GM18511 (cell line): ENCODE measurements at regions not wholly inside any gene's neighbourhood (a gene's known extent, or its start where the extent isn't known, plus 50 kb on each side); places are given as distances from the start of the nearest gene placed in this dataset.

ENCODE experiments used
- ATAC-seq: cut with Tn5 transposase; IDR thresholded peaks from one replicate; pipeline ENCODE4 v1.9.1; 2021; ENCODE audit warnings: mild to moderate bottlenecking, moderate library complexity; ENCODE audit not compliant: unreplicated experiment

DNA sequence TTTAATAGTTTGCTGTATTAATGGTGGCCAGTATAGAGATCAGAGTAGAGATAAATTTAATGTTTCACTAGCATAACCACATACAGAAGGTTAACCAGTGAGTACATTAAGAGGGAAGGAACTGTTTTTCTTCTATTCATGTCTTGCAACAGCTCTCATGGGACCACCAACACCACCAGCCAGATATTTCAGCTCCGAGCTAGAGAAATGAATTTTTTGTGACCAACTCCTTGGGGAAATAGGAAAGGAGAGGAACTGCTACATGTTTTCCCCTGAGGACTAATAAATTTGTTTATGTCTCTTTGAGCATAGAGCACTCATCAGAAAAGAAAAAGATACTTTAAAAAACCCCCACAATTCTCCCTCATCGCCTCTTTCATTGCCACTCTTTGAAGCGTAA is 247.5 kb downstream of the MBNL1 start:
- ATAC-seq: no peak

DNA sequence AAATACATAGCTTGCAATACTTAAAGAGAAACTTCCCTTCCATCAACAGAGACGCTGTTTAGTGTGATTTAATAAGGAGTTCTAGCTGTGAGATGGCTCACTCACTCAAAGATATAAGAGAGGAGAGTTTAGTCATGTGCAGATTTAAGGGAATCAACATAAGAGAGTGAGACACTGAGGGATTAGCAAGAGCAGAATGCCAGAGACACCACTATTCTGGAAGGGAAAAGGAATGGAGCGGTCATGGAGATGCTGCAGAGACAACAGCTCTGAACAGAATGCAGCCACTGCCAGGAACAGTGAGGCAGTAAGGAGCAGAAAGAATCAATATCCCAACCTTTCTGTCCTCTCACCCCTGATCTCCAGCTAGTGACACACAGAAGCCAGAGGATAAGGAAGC is 248.8 kb downstream of the MBNL1 start:
- ATAC-seq: no peak

DNA sequence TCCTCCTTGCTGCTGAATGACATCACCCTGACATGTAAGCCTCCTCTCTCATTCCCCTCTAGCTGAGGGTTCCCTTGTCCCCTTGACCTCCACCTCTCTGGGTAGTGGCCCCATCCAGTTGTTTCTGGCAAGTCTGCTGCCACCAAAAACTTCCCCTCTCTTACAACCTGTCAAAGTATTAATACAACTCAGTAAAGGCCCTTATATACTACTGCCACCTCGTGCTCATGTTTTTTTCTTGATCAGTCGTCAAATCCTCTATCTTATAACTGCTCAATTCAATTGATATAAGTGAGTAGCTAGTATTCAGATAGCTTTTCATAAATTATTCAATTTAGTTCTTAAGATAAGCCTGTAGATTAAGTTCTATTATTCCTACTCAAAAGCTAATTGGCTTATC is 249.6 kb downstream of the MBNL1 start:
- ATAC-seq: no peak

DNA sequence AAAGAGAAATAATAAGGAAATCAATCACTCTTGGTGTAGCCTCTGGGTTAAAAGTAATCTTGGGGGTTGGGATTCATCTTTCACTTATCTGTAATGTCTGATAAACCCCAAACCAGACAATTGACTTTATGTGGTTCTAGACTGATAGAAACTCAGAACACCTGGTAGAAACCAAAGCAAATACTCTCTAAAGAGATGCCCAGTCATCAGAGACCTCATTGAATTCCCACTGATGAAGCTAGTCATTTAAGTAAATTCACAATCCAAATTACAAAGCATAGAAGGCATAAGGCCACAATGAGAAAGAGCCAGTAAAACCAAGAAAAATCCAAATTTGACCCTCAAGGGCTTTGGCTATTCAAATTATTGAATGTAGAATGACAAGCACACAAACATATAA is 250.6 kb downstream of the MBNL1 start:
- peak; percentile 67 for ATAC-seq

DNA sequence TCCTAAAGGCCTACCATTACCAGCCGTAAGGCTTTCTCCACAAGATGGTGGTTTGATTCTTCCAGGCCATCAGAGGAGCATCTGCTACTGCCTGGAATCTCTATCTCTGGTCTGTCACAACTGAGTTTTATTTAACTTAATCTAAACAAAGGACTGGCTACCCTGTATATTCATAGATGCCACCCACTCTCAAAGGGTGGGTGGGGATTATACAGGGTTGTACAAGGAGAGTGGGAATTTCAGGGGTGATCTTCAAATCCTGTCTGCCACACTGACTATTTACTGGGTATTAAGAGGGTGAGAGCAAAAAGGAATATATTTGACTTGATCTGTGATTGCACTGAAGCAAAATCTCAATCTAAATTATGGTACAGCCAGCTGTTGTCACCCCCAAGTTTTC is 253.3 kb downstream of the MBNL1 start:
- no peak for ATAC-seq

DNA sequence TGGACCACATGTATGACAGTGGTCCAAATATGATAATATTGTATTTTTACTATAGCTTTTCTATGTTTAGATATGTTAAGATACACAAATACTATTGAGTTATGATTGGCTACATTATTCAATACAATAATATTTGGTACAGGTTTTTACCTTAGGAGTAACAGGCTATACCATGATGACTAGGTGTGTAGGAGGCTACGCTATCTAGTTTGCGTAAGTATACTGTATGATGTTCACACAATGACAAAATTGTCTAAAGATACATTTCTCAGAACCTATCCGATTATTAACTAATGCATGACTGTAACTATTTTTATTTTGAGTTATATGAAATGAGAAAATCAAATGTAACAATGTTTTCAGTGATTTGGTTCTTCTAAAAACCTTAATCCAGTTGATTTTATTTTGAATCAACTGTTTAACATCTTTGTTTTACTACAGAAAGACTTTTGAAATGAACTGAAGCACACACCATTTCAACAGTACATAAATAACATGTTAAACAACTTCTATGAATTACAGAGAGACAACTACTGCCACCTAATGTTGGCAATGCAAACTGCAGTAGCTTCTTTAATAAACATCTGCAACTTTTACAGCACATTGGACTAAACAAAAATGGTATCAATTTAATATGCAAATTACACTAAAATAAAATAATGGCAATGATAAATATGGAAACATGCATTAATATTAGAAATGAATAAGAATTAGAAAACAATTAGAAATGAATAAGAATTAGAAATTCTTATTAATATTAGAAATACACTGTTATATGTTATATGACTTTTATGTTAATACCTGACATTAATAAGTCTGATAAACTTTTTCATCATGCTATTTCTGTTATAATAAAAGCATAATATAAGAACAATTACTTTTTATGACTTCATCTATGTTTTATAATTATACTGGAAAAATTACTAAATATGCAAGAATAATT is 255.7 kb downstream of the MBNL1 start:
- ATAC-seq: peak; percentile 66

DNA sequence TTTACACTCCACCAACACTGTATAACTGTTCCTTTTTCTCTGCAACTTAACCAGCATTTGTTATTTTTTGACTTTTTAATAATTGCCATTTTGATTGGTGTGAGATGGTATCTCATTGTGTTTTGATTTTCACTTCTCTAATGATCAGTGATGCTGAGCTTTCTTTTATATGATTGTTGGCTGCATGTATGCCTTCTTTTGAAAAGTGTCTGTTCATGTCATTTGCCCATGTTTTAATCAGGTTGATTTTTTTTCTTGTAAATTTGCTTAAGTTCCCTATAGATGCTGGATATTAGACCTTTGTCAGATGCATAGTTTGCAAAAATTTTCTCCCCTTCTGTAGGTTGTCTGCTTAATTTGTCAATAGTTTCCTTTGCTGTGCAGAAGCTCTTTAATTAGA is 263.0 kb downstream of the MBNL1 start:
- ATAC-seq: no peak

DNA sequence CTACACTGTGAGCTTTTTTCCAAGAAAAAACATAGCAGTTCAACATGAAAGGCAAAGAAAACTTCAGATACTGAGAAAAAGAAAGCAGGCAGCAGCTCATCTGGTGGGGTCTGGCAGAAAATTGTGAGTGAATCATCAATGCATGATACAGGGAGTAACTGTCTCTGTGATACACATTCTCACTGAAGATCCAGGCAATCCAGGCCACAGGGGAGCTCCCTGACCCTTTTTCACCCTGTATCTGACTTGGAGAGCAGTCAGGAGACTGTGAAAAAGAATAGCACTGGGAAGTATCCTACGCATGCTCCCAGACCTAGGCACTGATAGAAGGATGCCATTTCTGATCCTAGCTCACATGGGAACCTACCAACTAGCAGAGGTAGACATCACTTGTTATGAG is 269.8 kb downstream of the MBNL1 start:
- no peak for ATAC-seq

DNA sequence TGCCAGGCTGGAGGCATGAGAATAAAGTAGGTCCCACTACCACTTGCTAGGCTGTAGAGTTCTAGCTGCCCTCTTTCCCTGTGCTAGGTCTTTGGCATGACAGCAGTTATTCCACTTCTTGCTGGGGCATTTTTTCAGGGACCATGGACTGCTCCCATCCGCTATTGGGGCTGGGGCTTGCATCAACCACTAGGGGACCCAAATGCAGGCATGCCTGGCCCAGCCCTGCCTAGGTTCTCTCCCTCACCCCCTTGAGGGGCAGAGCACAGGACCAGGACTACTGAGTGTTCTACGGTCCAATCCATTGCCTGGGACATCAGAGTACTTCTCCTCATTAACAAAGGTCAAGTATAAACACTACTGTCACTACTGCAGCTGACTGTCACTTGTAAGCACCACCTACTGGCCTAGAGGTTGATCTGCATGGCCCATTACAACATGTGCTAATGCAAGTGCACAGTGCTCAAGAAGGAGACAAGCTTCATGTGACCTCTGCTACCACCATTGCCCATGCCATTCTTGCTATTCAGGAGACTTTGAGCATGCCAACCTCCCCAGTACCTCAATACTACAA is 270.5 kb downstream of the MBNL1 start:
- no peak for ATAC-seq

DNA sequence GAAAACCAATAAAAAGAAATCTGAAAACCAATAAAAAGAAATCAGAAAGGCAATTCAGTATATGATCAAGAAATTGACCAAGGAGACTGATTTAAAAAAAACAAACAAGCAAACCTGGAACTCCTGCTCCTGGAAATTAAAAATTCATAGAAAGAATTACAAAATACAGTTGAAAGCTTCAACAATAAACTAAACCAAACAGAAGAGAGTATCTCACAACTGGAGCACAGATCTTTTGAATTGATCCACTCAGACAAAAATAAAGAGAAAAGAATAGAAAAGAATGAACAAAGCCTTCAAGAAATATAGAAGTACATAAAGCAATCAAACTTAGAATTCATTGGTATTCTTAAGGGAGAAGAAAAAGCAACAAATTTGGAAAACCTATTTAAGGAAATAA is 271.4 kb downstream of the MBNL1 start:
- ATAC-seq: no peak

DNA sequence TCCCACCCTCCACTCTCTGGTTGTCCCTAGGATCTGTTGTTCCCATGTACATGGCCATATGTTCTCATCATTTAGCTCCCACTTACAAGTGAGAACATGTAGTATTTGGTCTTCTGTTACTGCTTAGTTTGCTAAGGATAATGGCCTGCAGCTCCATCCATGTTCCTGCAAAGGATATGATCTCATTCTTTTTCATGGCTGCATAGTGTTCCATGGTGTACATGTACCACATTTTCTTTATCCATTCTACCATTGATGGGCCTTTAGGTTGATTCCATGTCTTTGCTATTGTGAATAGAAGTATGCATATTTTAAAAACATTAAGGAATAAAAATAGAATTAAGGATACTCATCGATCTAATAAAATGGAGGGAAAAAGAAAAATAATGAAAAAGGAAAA is 278.4 kb downstream of the MBNL1 start:
- no peak for ATAC-seq

DNA sequence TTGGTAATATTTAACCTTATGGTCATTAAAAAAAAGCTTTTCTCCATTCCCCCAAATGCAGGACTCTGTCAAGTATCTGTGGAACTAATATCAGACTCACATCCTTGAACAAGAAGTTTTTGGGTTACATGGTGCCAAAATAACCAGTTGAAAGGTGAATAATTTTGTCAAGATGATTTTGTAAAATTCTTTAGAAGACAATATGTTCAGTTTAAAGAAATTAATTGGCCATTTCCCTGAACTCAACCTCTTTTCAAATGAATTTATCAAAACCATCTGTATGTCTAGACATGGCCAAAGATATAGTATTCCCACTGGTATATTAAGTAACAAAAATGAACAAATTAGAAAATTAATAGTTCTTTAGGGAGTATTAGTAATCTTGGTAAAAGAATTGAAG is 280.5 kb downstream of the MBNL1 start:
- no peak for ATAC-seq

DNA sequence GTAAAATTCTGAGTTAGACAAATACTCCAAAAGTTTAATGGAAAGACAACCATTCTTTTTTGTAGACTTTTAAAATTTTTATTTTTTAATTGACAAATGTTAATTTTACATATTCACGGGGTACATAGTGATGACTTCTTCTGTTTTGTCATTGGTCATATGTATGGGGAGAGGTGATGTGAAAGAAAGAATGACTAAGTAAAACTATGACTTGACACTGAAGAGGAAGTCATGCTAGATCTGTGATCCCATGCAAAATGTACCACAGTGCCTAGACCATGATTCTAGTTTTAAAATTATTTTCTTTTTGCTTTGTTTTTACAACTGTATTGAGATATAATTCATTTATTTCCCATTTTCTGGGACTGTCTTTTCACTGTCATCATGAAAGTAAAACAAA is 281.6 kb downstream of the MBNL1 start:
- ATAC-seq: peak; percentile 64

DNA sequence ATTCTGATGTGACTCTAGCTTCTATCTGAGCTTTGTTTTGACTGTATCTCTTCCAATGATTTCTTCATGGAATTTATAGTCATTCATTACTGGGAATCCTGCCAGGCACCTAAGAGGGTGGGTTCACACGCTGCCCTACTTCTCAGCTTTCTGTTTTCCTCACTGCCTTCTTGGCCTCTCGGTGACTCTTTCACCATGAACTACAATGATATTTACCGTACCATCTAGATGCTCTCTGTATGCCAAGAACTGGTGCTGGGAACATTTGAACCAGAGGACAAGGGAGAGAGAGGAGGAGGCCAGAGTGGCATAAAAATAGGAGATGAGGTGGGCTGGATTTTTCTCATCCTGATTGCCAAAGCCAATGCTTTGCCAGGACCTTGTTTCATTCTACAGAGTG is 280.0 kb upstream of the P2RY1 start:
- ATAC-seq: no peak

DNA sequence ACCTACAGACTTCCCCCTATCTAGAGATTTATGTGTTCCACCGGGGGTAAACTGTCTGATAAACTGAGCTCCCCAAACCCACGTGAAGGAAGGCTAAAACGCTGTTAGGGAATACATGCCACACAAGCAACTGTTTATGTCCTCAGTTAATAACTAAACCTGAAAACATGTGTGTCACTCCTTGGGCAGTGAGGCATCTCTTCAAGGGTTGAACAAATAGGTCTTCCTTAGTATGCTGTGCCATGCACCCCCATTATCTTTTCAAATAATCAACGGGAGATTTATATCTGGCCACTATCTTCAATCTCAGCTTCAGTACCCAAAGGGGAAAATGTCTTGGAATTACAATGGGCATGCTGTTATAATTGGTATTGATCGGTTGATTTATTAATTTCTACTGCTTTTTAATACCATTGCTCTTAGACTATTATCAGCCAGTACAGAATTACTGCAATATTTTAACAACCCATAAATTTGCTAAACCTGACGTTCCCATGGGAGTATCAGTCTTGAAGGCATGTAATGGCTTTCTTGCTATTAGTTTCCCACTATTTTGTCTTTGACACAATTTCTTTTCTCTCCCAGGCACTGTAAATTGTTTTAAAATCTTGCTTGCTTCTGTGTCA is 279.2 kb upstream of the P2RY1 start:
- ATAC-seq: no peak

DNA sequence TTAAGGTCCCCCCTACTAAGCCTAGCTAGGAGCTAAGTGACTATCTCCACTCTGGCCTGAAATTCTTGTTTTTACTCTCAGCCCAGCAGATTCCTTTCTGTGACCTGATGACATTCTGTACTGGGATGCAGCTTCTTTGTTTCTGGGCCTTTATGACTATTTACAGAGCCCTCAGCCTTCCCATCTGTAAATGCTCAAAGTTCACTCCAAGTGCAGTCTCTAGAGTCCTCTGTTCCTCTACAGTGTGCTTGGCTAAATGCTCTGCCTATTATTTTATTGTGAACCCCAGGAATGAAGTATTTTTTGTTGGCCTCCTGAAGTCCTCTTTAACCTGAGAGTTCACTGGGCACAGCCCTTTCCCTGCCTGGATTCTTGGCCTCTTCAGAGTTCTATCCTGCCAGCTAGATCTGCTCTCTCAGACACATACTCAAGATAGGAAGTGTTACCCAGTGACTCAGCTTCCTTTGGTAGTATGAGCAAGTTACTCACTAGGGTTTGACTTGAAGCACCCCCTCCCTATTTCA is 278.1 kb upstream of the P2RY1 start:
- ATAC-seq: peak; percentile 85

DNA sequence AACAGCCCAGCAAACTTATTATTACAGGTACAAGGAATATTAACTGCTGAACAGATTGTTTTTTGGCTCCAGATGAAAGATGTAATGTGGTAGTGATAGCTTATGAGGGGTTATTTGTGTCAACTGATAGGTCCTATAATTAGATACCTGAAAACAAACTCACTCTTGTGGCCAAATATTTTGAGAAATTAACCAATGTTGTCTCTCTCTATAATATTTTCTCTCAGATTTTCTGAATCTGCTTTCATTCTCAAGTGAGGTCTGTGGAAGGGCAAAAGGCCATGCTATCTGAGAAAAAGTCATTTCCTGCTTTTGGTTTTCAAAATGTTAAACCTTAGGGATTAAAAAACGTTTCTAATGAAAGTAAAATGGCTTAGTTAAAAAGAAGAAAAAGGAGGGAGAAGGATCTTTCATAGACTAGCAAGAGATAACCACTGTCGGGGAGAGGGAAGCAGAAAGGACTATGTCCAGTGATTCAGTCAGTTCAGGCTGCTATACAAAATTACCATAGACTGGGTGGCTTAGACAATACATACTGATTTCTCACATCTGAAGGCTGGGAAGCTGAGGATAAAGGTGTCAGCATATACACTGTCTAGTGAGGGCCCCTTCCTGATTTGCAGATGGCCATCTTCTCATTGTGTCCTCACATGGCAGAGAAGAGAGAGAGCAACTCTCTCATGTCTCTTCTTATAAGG is 277.5 kb upstream of the P2RY1 start:
- ATAC-seq: peak; percentile 82

DNA sequence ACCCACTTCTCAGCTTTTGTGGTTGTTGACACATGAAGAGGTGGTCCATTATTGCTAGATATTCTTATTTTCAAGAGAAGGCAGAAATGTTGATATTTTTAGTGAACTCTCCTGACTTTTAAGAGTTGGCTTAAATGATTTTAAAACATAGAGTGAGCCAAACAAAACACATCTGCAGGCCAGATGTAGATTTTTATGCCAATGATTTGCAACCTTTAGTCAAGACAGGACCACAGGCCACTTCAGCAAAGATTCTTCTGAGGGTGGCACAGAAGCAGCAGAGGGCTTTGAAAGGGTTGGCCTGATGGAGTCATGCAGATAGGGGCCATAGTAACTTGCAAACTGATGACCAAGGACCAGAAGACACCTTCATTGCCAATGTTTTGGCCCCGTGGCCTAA is 276.5 kb upstream of the P2RY1 start:
- ATAC-seq: no peak

DNA sequence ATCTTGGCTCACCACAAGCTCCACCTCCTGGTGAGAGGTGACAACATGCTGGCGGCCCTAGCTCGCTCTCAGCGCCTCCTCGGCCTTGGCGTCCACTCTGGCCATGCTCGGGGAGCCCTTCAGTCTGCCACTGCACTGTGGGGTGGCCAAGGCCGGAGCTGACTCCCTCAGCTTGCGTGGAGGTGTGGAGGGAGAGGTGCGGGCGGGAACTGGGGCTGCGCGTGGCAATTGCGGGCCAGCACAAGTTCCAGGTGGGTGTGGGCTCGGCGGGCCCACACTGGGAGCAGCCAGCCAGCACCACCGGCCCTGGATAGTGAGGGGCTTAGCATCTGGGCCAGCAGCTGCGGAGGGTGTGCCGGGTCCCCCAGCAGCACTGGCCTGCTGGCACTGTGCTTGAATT is 275.7 kb upstream of the P2RY1 start:
- no peak for ATAC-seq

DNA sequence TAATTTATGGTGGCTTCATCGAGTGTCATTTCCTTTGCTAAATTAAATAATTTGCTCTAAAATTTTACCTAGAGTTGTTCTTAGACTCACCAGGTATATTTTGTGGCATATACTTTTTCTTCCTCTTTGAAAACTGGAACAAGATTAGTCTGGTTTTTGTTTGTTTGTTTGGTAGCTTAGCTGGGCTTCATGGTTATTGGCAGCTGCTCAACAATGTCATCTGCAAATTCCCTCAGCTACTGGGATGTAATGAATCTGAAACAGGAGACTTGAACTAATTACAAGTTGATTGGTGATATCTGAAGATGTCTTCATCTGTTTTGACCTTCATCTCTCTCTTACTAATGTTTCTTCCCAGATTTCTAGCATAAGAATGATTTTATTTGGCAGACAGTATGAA is 270.5 kb upstream of the P2RY1 start:
- no peak for ATAC-seq

DNA sequence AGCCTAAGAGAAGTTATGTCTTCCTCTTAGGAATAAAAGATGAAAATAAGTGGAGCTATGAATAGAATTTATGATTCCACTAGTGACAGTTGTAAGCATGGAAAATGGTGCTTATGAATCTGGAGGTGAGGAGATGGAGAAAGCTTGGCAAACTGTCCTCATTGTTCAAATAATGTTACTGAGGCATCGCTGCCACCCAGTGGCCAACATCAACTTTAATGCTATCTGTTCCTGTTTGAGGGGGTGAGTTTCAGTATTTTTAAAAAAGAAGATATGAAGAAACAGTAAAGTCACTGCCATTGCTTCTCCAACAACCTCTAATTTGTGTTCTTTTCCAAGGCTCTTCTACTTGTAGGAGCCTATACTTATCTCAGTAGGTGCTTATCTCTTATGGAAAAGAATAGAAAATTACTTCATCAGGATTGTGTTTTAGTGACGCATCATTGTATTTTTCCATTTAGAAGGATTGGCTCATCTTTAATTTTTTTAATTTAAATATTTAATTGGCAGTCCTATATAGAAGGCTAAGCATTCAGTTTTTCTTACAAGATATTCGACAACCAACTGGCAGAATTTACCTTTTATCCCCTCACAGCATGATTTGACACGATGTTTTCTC is 260.4 kb upstream of the P2RY1 start:
- ATAC-seq: peak; percentile 82
